RKO (cell line): ENCODE measurements at regions not wholly inside any gene's neighbourhood (a gene's known extent, or its start where the extent isn't known, plus 50 kb on each side); places are given as distances from the start of the nearest gene placed in this dataset.

Source experiments
- DNase-seq: peaks from one replicate; pipeline ENCODE4 v3.0.0-alpha.2; 2016; ENCODE audit warnings: low spot score

DNA sequence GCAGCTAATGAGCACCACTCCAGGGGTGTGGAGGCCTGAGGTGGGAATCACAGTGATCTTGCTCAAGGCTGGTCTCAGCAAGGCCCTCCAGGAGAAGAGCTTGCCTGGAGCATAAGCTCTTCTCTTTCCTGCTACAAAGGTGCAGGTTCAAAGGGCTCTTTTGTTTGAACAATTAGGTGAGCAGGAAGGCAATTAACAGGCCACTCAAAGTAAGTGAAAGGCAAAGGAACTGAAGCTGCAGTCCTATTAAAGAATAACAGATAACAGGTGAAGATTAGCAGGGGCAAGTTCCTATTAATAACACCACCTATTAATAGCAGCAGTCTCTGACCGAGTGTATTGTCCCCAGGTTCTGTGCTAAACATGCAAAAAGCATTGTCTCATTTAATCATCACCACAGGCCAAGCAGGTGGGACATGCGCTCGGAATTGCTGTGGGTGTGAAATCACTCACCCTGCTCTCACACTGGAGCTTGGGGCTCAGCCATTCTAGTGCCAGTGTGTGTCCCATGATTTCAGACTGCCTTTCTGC, 113.8 kb downstream of the RHOU start:
- no peak for DNase-seq

- DNase-seq: no peak
Observed at GRCh38 chr1:228850141-228851100, 115.1 kb downstream of the RHOU start.

DNA sequence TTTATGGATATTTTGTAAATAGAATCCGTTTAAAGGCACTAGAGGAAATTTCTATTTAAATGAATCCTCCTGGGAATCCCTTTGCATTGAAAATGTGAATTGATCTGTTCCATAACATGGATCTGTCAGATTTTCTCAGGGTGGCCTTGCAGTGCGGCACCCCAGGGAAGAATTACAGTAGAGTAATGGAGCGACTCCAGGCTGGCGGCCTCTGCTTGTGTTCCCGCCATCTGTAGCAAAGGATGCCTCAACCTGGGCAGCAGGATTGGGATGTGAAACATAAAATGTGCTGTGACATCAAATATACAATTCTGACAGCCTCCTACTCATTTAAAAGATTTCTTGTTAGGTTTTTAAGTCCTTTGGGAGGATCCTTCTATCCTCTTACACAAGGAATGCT, 115.9 kb downstream of the RHOU start:
- no peak for DNase-seq

DNA sequence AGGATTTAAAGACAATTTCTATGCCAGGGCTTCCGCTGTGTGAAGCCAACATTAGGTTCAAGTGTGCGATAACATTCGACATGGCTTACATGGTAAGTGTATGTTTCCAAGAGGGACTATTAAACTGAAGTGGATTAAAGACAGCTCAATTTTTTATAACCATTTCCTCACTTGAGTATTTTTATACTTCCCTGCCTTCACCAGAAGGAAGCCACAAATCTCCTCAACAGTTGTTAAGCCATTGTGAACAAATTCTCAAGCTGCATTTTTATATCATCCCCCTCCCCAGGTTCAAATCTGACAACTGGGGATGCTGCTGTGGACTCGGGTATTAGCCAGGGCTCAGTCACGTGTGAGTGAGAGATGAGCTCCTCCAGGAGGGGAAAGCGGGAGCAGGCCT, 116.3 kb downstream of the RHOU start:
- no peak for DNase-seq

GRCh38 chr1:228852024-228852423, 116.7 kb downstream of the RHOU start:
- DNase-seq: no peak

GRCh38 chr1:228852511-228853088, 117.3 kb downstream of the RHOU start:
- no peak for DNase-seq

DNA sequence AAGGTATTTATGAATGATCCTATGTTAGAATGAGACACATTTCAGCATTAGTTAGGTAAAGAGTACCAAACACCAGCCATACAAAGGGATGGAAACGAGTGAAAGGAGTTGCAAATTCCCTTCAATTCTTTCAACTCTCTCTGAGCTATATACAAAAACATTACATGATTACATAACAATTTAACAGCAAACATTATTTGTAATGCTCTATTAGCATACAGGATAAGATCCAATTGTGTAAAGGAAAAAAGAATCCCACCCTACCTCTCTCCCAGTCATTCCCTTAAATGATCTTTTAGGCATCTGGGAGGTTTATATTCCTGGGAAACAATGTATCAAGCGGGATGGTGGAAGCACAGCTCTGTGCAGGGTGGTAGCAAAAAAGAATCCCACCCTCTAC, 117.9 kb downstream of the RHOU start:
- DNase-seq: no peak

GRCh38 chr1:228853637-228854036, 118.4 kb downstream of the RHOU start:
- no peak for DNase-seq

GRCh38 chr1:228854907-228855306, 119.6 kb downstream of the RHOU start:
- no peak for DNase-seq

GRCh38 chr1:228857611-228858010, 122.3 kb downstream of the RHOU start:
- no peak for DNase-seq

- peak; percentile 92 for DNase-seq
Observed at GRCh38 chr1:228860911-228861831, 125.9 kb downstream of the RHOU start.

GRCh38 chr1:228861832-228862180, 126.5 kb downstream of the RHOU start:
- DNase-seq: no peak

DNA sequence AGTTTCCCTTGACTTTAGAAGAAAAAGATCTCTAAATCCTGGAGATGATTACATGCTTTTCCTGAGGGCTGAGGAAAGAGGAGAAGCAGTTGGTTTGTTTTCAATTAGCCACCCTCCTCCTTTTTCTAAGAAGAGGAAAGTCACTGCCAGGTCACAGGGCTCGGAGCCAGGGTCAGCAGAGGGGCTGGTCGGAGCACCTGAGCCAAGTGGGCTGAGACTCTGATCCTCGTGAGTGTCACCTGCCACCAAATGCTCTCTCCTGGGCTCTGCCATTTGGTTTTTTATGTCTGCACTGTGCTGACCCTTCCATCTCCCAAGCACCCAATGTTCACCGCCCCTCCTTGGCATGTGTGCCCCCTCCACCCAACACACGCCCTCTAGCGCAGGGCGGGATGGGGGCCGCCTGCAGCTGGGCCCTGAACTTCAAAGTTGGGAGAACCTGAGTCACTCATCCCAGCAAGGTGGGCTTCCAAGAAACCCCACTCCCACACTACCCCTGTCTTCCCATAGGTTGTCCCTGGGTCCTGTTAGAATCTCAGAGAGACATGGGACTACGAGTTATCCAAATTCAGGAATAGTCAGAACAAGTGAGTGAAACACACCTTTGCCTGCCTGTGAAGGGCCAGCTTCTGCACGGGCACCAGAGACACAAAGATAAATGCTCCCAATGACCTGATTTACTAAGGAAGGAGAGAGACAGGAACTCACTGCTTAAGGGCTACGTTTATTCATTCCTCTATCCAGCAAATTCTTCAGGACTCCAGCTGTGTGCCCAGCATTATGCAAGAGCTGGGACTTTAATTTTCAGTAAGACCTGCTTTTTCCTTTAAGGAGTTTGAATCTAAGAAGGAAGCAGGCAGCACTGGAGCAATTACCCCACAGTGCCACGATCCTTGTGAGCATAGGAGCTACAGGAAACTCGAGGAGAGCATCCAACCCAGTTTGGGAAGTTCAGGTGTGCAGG, 127.5 kb downstream of the RHOU start:
- no peak for DNase-seq

- no peak for DNase-seq
Observed at GRCh38 chr1:228863776-228864175, 128.5 kb downstream of the RHOU start.

GRCh38 chr1:228865627-228866330, 130.5 kb downstream of the RHOU start:
- no peak for DNase-seq

DNA sequence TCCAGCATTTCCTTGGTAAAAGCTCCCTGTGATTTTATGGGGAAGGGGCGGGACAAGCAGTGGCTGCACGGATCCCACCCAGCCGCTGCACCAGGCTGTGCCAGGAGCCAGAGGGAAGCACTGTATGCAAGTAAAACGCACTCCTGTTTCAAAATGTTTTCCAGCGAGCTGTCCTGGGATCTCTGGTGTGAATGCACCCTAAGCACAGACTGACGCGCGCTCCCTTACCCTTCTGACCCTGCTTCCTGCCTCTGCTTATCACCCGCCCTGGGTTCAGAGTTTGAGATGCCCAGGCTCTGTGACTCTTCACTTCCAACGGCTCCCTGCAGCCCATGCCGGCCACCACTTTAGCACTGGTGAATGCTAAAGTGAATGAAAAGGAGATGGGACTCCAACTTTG, 131.2 kb downstream of the RHOU start:
- DNase-seq: no peak

GRCh38 chr1:228867108-228867950, 132.1 kb downstream of the RHOU start:
- no peak for DNase-seq

GRCh38 chr1:228867951-228868730, 132.9 kb downstream of the RHOU start:
- no peak for DNase-seq

DNA sequence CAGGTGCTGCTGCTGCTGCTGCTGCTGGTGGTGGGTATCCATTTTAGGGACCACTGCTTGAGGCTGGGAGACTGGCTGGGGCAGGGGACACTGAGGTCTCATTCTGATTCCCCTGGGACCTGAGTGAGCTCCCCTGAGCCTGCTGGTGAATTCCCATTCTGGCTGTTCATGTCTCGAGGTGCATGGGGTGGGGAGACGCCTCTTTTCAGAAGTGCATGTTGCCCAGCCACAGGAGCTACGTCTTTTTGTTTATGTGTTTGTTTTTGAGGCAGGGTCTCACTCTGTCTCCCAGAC, 133.4 kb downstream of the RHOU start:
- no peak for DNase-seq
